Left renal cortex interstitium (tissue), 4 donors: ENCODE measurements at regions not wholly inside any gene's neighbourhood (a gene's known extent, or its start where the extent isn't known, plus 50 kb on each side); places are given as distances from the start of the nearest gene placed in this dataset.
"Not testable (repeated sequence)": the region's sequence is repeated elsewhere in the genome, so short reads cannot be mapped to it uniquely, and the experiment has no call there.

Source experiments
- DNase-seq, 4 donors: peaks; one replicate each; pipeline ENCODE4 v3.0.0-alpha.2; 2013; ENCODE audit warnings: low read depth in 4 of 4, low spot score in 2 of 4, missing footprints in 1 of 4

DNA sequence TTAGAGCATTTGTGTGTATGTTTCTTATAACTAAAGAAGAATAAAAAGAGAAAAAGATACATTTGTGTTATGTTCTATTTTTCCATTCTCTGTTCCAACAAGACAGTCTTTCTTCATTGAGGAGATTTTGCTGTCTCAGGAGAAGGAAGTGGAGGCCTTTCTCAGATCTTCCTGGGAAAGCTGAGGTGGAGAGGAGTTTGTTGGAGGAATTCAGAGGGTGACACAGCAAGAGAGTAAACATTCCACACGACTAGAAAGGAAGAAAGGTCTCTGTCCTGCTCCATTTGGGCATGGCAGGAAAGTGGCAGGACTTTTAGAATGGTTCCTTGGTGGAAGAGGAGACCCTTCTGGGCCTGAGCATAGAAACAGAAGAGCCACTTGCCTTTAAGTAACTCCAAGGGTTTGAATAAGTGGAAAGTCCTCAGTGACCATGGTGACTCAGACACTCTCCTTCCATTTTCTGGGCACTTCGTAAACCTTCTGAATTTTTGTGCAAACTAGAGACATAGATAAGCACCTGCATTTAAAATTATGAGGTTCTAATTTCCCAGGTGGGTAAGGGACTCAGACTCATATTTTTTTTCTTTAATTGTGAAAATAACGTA lies 52.3 kb upstream of the COL5A2 start:
- no peak for DNase-seq

DNA sequence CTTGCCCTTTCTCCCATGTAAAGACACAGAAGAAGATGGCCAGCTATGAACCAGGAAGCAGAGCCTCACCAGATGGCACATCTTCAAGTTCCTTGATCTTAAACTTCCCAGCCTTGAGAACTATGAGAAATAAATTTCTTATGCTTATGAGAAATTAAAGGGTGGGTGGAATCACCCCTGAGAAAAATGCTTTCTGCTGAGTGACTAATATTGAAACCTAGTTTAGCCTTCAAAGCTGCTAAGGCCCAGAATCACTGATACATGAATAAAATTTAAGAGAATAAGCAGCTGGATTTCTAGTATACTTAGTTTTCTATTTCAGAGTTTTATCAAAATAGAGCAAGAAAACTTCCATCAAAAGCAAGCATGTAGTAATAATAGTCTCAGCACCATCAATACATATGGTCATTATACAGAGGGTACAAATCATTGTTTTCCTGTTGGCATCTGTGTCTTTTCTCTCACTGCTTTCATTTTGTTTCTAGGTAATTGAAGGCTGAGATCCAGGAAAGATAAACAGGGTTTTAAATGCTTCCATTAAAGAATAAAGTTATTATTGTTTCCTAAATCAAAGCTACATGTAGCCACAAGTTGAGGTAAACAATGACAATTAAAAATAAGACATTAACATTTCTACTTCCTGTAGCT lies 53.3 kb upstream of the COL5A2 start:
- no peak for DNase-seq

DNA sequence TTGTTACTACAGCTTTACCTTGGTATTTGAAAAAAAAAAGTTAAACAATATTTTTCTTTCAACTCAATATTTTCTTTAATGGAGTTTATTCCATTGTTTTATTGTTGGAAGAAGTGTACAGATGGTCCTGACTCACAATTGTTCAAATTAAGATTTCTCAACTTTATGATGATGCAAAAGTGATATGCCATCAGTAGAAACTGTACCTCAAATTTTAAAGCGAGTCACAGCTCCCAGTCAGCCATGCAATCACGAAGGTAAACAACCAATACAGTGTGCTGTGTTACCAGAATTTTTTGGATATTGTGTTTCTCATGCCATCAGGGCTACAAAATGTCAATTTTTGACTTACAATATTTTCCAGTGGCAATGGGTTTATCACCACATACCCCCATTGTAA lies 54.0 kb upstream of the COL5A2 start:
- no peak for DNase-seq

DNA sequence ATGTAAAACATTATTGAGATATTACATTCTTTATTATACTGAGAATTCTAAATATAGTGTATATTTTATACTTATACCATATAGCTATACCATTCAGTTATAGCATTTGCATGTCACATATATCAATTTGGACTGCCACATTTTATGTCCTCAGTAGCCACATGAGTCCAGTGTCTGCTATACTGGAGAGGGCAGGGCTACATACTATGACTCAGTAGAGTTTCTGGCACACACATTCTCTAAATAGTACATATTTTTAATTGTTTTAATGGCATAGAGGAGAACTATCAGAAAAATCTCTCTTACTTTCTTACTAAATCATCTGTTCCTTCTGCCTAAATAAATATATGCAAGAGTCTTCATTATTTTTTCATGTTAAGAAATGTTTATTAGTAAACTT lies 55.4 kb upstream of the COL5A2 start:
- DNase-seq, result no peak

DNA sequence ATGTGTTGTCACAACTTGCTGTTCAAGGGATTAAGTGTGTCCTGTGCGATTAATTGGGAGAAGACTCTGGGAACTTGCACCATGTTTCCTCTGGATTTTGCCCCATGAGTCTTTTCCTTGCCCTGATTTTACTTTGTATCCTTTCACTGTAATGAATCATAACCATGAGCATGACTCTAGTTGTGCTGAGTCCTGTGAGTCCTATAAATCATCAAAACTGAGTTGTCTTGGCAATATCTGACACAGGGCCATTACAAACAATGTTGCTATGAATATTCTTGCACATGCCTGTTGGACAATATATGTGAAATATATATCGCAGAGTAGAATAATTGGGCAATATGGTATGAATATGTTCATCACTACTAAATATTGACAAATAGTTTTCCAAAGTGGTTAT lies 56.5 kb upstream of the COL5A2 start:
- DNase-seq, result no peak

DNA sequence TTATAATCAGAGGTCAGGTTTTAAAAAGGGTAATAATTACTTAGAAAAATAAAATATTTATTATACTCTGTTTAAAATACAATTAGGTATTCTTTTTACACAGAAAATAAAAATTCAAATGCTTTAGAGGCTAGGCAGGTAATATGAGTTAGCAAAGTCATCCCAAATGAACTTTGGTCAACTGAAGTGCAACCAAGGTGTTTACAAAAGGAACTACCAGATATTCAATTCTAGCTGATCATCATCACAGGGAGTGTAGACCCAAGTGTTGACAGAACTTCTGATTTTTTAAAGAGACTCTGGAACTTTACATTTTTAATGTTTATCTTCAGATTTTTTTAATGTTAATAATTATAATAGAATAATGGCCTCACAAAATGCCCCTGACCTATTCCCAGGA lies 59.3 kb upstream of the COL5A2 start:
- DNase-seq, result no peak

DNA sequence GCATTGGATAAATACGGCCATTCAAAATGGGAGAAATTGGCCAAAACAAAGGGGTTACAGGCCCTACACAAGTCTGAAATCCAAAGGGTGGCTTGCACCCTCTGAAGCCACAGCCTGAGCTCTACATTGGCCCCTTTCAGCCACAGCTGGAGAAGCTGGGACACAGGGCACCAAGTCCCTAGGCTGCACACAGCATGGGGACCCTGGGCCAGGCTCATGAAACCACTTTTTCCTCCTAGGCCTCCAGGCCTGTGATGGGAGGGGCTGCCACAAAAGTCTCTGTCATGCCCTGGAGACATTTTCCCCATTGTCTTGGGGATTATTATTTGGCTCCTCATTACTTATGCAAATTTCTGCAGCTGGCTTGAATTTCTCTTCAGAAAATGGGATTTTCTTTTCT lies 64.3 kb upstream of the COL5A2 start:
- not testable (repeated sequence) for DNase-seq

DNA sequence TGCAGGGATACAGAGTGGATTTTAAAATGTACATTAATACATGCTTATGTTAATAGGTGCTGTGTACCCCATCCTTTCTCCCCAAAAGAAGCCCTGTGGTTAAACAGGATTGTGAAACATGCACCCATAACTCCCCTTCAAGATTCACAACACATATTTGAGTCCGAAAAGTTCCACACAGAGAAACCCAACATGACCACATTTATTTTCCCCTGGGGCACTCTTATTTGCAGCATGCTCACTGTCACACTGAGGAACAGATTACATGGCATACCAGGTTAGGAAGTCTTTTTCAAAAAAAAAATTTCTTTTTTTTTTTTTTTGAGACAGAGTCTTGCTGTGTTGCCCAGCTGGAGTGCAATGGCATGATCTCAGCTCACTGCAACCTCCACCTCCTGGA lies 67.7 kb upstream of the COL5A2 start:
- no peak for DNase-seq

DNA sequence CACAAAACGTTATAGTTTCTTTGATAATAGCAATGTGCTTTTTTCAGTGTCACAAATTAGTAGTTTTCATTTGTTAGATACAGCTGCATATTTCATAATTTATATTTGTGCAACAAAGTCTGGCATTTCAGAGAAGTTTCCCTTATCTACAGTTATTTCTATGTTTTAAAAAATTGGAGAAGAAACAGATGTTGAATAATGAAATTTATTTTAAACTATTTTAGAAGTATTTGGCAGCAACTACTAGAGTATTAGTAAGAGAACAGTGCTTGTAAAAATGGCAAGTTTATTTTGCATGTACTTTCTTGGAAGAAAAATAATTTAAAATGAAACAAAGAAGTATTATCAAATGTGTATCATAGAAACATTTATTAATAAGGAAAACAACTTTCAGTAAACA lies 68.6 kb upstream of the COL5A2 start:
- no peak for DNase-seq

DNA sequence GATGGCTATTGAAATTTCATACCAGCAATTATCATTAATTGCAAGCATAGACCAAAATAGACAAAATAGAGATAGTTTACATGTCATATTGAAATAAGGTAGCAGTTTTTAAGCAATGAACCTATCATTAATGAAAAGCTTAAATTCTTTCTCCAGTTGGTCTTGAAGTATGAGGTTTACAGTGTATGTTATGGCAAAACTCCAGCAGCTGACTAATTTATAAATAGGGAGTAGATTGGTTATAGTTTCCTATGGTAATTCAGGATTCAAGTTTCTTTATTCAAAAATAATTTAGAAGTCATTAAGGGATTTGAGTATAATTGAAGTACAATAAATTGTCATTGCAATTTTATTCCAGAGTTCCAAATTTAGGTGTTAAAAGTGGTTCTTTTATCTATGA lies 69.6 kb upstream of the COL5A2 start:
- DNase-seq, result no peak

DNA sequence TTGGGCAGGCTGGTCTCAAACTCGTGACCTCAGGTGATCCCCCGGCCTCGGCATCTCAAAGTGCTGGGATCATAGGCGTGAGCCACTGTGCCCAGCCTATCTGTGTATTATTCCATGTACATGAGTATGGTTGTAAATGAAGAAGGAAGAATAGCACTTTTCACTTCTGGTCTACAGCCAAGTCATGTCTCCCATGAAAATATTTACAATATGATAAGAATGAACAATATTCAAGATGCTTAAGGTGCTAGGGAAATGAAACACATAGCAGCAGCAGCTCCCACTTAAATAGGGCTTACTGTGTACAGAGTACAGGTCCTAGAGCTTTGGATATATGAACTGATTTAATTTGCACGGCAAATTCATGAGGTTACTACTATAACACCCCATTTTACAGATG lies 70.3 kb upstream of the COL5A2 start:
- no peak for DNase-seq

DNA sequence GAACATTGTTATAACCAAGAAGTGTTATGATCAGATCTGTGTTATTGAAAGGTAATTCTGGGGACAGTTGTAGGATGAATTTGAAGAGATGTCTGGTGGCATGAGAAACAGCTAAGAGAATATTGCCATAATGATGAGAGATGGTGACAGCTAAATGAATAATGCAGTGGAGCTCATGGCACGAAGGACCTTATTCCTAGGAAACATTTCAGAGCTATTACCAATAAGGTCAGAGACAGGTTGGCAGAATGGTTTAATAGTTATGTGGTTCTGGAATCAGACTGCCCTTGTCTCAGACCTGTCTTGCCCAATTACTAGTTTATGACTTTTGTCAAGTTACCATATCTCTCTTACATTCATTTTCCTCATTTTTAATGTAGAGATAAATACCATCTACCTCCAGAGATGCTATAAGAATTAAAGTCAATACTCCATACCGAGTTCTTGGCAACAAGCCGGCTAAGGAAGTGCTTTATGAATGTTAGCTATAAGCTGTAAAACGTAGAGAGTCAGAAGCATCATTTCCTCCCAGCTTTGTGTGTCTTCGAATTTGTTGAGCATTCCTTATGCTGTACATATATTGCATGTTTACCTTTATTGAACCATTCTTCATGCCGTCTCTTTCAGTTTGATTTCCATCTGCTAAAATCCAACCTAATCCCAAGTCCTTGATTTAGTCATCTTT lies 73.6 kb upstream of the COL5A2 start:
- DNase-seq, result no peak

DNA sequence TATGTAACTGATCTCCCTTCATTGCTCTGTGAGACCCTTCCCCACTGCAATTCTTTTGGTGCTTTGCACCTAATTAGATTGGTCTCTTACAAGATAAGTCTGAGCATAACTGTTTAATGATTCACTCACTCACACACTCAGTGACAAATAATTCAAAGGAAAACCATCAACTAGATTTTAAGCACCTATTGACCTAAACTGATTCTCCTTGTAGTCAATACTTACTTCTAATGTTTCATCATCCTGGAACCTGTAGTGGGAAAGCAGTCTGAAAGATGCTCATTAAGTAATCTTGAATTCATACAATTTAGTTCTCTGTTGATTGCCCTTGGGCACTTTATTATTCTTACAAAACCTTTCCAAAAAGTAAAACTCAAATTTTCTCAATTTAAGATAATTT lies 74.3 kb upstream of the COL5A2 start:
- no peak for DNase-seq

DNA sequence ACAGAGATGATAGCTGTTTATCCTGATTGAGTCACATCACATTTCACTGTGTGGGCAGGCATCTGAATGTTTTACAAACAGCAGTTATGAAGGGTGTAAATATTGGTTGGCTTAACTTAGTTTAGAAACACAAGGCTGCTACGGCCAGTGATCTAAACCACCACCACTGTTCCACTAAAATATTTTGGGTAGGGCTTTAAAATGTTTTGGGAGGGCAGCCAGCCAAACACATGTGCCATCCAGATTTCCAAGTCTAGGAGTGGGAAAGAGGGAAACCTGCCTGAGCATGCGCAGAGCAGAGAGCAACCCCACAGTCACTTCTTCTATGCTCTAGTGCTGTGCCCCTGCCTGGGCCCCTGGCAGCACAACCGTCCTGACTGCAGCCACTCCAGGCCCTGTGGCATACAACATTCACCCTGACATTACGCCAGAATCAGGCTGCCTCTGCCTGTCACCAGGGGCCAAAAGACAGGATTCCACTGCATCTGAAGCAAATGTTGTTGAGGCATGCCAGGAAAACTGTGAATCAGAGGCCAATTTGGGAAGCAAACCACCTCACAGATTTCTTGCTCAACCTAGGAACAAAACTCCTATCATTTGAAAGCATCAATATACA lies 74.8 kb upstream of the COL5A2 start:
- no peak for DNase-seq

DNA sequence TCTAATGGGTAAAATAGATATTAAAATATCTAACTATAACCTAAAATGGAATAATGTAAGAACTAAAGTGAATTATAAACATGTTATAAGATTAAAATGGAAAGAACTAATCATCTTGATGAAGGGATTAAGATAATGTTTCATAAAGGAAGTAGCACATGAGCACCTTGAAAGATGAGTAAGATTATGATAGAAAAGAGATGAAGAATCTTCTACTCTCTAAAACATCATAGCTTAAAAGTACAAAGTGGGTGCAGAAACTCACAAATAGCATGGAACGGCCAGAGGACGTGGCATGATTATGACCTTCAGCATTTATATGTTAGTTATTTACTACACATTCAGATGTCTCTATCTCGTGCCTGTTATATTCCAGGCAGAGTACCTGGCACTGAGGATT lies 76.2 kb upstream of the COL5A2 start:
- DNase-seq, result no peak

DNA sequence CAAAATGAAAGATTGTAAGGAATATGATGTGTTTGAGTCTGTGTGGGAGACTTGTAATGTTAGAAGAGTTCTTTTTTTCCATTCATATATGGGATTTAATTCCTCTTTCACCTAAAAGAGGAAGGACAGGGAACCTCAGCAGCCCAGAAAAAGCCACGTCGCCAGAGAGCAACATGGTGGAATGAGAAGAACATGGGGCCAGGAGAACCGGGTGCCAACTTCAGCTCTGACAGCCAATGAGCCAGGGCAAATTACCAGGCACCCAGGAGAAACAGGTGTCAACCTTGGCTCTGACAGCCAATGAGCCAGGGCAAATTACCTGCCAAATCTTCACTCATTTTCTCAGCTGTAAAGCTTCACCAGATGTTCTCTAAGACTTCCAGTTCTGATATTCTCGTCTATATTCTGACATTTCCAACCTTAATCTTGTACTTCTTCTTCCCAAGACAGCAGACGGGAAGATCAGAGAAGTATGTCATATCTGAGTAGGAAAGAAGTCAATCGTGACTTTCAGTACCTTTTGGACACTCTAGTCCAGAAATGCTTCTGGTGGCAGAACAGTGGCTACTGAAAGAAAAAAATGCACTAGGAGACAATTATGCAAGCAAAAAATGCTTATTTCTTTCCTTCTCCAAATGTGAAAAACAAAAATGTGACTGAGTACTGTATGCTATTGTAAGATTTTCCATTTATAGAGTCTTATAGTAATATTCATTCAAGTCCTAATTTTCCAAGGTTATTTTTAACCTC lies 79.2 kb upstream of the COL5A2 start:
- DNase-seq, result no peak

DNA sequence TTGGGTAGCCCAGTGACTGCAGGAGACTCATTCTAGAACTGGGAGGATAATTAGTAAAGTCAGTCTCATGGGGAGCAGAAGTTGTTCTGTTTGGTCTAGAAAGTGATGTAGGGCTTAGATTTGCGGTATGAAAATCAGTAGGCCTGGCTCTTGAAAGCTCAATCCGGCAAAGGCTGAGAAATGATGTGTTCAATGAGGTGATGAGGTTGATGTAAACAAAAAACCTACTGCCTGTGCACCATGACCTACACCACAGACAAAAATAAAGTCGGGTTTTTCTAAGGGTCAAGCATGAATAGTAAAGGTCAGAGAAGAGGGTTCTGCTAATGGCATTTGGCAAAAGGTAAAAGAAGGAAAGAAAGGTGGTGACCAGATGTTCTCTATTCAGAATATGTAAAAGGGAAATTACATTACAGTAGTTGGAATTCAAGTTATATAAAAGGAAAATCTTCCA lies 80.8 kb upstream of the COL5A2 start:
- no peak for DNase-seq

DNA sequence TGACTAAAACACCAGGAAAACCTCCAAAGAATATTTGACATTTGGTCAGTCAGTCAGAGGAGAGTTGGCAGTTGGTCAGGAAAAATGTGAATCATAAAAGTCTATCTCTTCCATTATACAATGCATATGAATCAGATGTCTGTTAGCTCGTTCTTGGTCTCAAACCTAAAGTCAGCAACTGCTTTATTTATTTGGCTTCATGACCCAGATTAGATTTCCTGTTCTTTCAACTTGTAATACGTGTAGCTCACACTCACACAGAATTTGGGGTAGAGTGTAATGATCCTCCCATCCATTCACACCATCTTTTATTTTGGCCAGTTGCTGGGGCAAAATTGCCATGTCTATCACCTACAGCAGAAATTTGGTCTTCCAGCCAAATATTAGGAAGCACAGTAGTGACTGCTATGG lies 81.9 kb upstream of the COL5A2 start:
- no peak for DNase-seq

DNA sequence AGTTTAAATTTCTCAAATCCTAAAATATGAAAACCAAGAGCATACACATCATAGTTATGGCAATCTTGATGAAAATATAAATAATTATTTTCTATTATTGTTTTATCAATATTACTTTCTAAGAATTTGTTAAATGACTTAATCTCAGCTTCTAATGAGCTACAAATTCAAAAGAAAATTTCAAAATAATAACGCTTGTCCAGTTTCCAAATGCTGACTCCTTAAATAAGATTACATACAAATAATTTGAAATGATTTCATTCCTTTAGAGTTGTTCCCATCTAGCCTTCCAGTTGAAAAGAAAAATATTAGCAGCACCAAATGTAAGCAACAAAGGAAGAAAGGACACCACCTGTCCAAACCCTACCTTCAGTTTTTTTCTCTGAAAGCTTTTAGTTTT lies 82.4 kb upstream of the COL5A2 start:
- DNase-seq, result no peak

DNA sequence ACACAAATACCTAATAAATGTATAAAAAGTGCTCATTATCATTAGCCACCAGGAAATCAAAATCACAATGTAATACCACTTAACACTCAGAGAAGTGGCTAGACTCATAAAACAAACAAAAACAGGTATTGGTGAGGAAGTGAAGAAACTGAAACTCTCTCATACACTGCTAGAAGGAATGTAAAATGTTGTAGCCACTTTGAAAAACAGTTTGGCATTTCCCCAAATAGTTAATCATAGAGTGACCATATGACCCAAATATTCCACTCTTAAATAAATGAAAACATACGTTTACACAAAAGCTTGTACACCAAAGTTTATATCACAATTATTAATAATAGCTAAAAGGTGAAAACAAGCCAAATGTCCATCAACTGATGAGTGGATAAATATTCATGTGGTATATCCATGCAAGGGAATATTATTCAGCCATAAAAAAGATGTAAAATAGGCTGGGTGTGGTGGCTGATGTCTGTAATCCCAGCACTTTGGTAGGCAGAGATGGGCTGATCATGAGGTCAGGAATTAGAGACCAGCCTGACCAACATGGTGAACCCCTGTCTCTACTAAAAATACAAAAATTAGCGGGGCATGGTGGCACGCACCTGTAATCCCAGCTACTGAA lies 86.2 kb upstream of the COL5A2 start:
- no peak for DNase-seq

DNA sequence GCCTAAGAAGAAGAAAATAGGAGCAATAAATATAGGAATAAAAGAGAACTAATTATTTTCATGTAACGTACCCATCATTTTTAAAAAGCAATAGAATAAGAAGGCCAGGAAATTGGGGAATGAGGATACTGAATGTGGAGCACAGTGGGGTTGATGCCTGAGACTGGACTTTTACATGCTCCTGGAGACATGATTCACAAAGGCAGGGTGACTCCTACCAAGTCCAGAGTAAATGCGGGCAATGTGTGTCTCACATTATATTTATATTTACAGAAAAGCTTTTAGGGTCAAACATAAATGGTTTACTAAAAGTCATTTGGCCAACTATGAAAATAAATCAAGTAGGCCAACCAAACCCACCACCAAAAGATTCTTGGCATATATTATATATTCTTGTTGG lies 87.9 kb upstream of the COL5A2 start:
- no peak for DNase-seq
